Spleen (tissue), 11 donors: ENCODE measurements at regions not wholly inside any gene's neighbourhood (a gene's known extent, or its start where the extent isn't known, plus 50 kb on each side); places are given as distances from the start of the nearest gene placed in this dataset.

Experiments
- DNase-seq: peaks from one replicate; pipeline ENCODE4 v3.0.0-alpha.2; 2020
- H3K27ac ChIP-seq, 8 donors: fragments of 200-600 bp; sonication (generic) in 7 of 8; 1 replicate in 4 of 8; 2 replicates in 4 of 8; pipeline versions ENCODE4 v1.5.0 to v1.8.0; 2016 to 2021; ENCODE audit warnings: inconsistent platforms in 4 of 8, mild to moderate bottlenecking in 4 of 8, moderate library complexity in 1 of 8
- H3K27me3 ChIP-seq, 7 donors: fragments of 200-600 bp; sonication (generic) in 6 of 7; replicated peaks in 1 of 7; 1 replicate in 4 of 7; 2 replicates in 3 of 7; pipeline versions ENCODE4 v1.5.0 to v1.8.0; 2016 to 2021; ENCODE audit warnings: inconsistent platforms in 3 of 7, mild to moderate bottlenecking in 1 of 7
- H3K36me3 ChIP-seq, 6 donors: fragments of 200-600 bp; sonication (generic) in 5 of 6; 1 replicate in 4 of 6; 2 replicates in 2 of 6; pipeline versions ENCODE4 v1.5.0 to v1.8.0; 2016 to 2021; ENCODE audit warnings: inconsistent platforms in 2 of 6
- H3K4me1 ChIP-seq, 6 donors: fragments of 200-600 bp; sonication (generic) in 5 of 6; 1 replicate in 3 of 6; 2 replicates in 3 of 6; pipeline versions ENCODE4 v1.5.0 to v1.8.0; 2016 to 2021; ENCODE audit warnings: inconsistent platforms in 3 of 6
- H3K4me3 ChIP-seq, 8 donors: fragments of 200-600 bp; sonication (generic) in 7 of 8; 1 replicate in 4 of 8; 2 replicates in 4 of 8; pipeline versions ENCODE4 v1.5.0 to v1.8.0; 2016 to 2021; ENCODE audit warnings: inconsistent platforms in 4 of 8, mild to moderate bottlenecking in 4 of 8, moderate library complexity in 2 of 8
- H3K9me3 ChIP-seq, 8 donors: fragments of 200-600 bp; sonication (generic) in 7 of 8; 1 replicate in 4 of 8; 2 replicates in 4 of 8; pipeline versions ENCODE4 v1.5.0 to v1.8.0; 2016 to 2021; ENCODE audit warnings: inconsistent platforms in 4 of 8
- POLR2A ChIP-seq, 3 donors: fragments of 450-650 bp; IDR thresholded peaks; one replicate each; pipeline ENCODE4 v1.5.1; 2017; ENCODE audit warnings: antibody characterized with exemption in 3 of 3, mild to moderate bottlenecking in 1 of 3
- POLR2AphosphoS5 ChIP-seq, 3 donors: sonication (generic); formaldehyde crosslinking; IDR thresholded peaks; one replicate each; pipeline ENCODE4 v1.5.1; 2017; ENCODE audit warnings: antibody characterized with exemption in 3 of 3
- WGBS, 5 donors: extraction: QIAGEN DNeasy Blood & Tissue Kit in 3 of 5; methylation state at CpG; one replicate each; pipeline versions ENCODE4 v1.1.5 to v1.1.7; 2013 to 2018; 5-methylcytosine and 5-hydroxymethylcytosine counted together
- intact Hi-C: fragments of 100-400 bp; cut with DNase I; formaldehyde crosslinking; loops from one replicate; pipeline ENCODE4 v1.15.0; 2023; ENCODE audit warnings: low total_unique reads
- TF ChIP-seq, protein P1 (sequence below), 11 experiments: fragments of 200-600 bp in 7 of 11; fragments of 450-650 bp in 4 of 11; sonication (generic) in 4 of 11; IDR thresholded peaks in 8 of 11; conservative IDR thresholded peaks in 3 of 11; 1 replicate in 7 of 11; 2 replicates in 4 of 11; pipeline versions ENCODE4 v1.4.0 to v1.8.0; 2016 to 2021; ENCODE audit warnings: antibody characterized with exemption in 11 of 11, inconsistent platforms in 4 of 11, mild to moderate bottlenecking in 1 of 11
- donor health status: healthy with polysubstance abuse.
- donor health status: DM: no; HTN: no; CAD: no; lungs with moderate emphysema.
- donor health status: DM: no; HTN: no; CAD: no.
- donor health status: Bipolar disorder and iron deficiency.
- donor health status: healthy.
- donor health status: DM: no; HTN: no; CAD: no.
- donor health status: DM: yes; HTN: yes; CAD: no.

DNA sequence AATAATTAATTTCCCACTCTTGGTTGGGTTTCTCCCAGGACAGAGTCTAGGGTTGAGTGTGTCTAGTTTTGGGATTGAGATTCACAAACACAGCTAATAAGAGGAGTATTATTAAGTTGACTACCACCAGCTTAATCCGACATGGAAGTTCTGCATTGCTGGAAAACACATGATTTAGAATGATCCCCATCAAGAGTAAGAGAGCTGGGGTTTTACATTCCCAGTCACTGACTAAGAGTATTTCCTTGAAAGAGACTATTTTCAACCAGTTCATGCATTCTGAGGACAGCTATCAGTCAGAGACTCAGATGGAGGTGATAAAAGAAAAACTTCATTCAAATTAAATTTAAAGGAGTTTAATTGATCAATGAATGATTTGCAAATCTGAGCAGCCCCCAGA lies 334.6 kb upstream of the LRATD1 start:
- no peaks in the 10 kb centered on the region for H3K4me1 ChIP-seq
- 84 to 100% (median 88%) methylated on average over 1 of the region's 1 CpG for WGBS, 5 donors
- intact Hi-C loops, result no loop called here

DNA sequence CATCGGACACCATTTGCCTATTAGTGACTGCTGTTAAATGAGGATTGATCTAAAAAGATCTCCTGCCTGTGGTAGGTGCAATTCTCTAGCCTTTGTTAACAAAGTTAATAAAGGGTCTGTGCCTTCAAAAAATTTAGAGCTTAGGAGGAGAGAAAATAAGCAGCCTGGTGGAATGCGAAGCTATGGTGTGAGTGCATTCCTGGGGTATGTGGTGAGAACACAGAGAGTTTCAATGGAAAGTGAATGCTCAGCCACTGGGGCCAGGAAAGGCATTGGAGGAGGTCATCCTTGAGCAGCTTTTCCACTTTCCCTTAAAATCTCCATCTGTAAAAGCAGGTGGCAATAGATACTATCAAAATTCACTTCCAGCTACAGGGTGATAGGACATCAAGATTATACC lies 331.2 kb upstream of the LRATD1 start:
- no peaks in the 10 kb centered on the region for H3K36me3 ChIP-seq
- no peaks in the 10 kb centered on the region for H3K4me1 ChIP-seq
- H3K27ac ChIP-seq, result no peak overlapping the region
- H3K27me3 ChIP-seq, result no peaks in the 10 kb centered on the region
- no peak overlapping the region for H3K4me3 ChIP-seq
- H3K9me3 ChIP-seq, result no peaks in the 10 kb centered on the region
- DNase-seq, result no peak
- TF ChIP-seq, protein P1, sequence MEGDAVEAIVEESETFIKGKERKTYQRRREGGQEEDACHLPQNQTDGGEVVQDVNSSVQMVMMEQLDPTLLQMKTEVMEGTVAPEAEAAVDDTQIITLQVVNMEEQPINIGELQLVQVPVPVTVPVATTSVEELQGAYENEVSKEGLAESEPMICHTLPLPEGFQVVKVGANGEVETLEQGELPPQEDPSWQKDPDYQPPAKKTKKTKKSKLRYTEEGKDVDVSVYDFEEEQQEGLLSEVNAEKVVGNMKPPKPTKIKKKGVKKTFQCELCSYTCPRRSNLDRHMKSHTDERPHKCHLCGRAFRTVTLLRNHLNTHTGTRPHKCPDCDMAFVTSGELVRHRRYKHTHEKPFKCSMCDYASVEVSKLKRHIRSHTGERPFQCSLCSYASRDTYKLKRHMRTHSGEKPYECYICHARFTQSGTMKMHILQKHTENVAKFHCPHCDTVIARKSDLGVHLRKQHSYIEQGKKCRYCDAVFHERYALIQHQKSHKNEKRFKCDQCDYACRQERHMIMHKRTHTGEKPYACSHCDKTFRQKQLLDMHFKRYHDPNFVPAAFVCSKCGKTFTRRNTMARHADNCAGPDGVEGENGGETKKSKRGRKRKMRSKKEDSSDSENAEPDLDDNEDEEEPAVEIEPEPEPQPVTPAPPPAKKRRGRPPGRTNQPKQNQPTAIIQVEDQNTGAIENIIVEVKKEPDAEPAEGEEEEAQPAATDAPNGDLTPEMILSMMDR (IDR thresholded peaks at IDR 0.05 in 8 of 11, conservative IDR thresholded peaks at IDR 0.05 in 3 of 11), result no peak
- TF ChIP-seq POLR2AphosphoS5 (IDR thresholded peaks at IDR 0.05) (no peak), POLR2A (IDR thresholded peaks at IDR 0.05) (no peak)
- 72 to 84% (median 83%) methylated on average over 2 of the region's 2 CpGs for WGBS, 5 donors
- intact Hi-C loops, result no loop called here

More for the DNA sequence above, 334.6 kb upstream of the LRATD1 start:
- Histone ChIP-seq H3K9me3 (no peaks in the 10 kb centered on the region), H3K27me3 (no peaks in the 10 kb centered on the region), H3K27ac (no peak overlapping the region), H3K36me3 (no peaks in the 10 kb centered on the region), H3K4me3 (no peak overlapping the region)
- no peak for DNase-seq
- TF ChIP-seq POLR2AphosphoS5 (IDR thresholded peaks at IDR 0.05) (no peak), POLR2A (IDR thresholded peaks at IDR 0.05) (no peak)
- TF ChIP-seq, protein P1 (IDR thresholded peaks at IDR 0.05 in 8 of 11, conservative IDR thresholded peaks at IDR 0.05 in 3 of 11), result no peak

- H3K4me3 ChIP-seq, result no peak overlapping the region
- H3K4me1 ChIP-seq, result no peaks in the 10 kb centered on the region
- H3K27ac ChIP-seq, result no peak overlapping the region
- TF ChIP-seq, protein P1 (IDR thresholded peaks at IDR 0.05 in 8 of 11, conservative IDR thresholded peaks at IDR 0.05 in 3 of 11), result no peak
- TF ChIP-seq POLR2A (IDR thresholded peaks at IDR 0.05), result no peak
- WGBS, 5 donors, result 87 to 93% (median 91%) methylated on average over 3 of the region's 3 CpGs
- H3K9me3 ChIP-seq, result no peaks in the 10 kb centered on the region
- intact Hi-C loops, result no loop called here
- no peaks in the 10 kb centered on the region for H3K36me3 ChIP-seq
- H3K27me3 ChIP-seq, result no peaks in the 10 kb centered on the region
- no peak for DNase-seq
These were observed 329.0 kb upstream of the LRATD1 start for GRCh38 chr2:14303366-14304115.

- H3K27me3 ChIP-seq, result no peaks in the 10 kb centered on the region
- no peaks in the 10 kb centered on the region for H3K36me3 ChIP-seq
- no peak for TF ChIP-seq POLR2AphosphoS5 (IDR thresholded peaks at IDR 0.05)
- no peak for TF ChIP-seq POLR2A (IDR thresholded peaks at IDR 0.05)
- TF ChIP-seq, protein P1 (IDR thresholded peaks at IDR 0.05 in 8 of 11, conservative IDR thresholded peaks at IDR 0.05 in 3 of 11), result no peak
- H3K4me3 ChIP-seq, result no peak overlapping the region
- H3K4me1 ChIP-seq, result no peaks in the 10 kb centered on the region
- DNase-seq, result no peak
- no peaks in the 10 kb centered on the region for H3K9me3 ChIP-seq
- intact Hi-C loops, result no loop called here
- H3K27ac ChIP-seq, result no peak overlapping the region
These were observed 328.2 kb upstream of the LRATD1 start for GRCh38 chr2:14304326-14304725.
